SIG-M5 treated with dmso at 0.1 percent for 504 hours (cell line): ENCODE measurements at regions not wholly inside any gene's neighbourhood (a gene's known extent, or its start where the extent isn't known, plus 50 kb on each side); places are given as distances from the start of the nearest gene placed in this dataset.

Experiments used
- DNase-seq: peaks from one replicate; lab custom pipeline; 2025; ENCODE audit not compliant: unreplicated experiment; lab: John Stamatoyannopoulos, UW

DNA sequence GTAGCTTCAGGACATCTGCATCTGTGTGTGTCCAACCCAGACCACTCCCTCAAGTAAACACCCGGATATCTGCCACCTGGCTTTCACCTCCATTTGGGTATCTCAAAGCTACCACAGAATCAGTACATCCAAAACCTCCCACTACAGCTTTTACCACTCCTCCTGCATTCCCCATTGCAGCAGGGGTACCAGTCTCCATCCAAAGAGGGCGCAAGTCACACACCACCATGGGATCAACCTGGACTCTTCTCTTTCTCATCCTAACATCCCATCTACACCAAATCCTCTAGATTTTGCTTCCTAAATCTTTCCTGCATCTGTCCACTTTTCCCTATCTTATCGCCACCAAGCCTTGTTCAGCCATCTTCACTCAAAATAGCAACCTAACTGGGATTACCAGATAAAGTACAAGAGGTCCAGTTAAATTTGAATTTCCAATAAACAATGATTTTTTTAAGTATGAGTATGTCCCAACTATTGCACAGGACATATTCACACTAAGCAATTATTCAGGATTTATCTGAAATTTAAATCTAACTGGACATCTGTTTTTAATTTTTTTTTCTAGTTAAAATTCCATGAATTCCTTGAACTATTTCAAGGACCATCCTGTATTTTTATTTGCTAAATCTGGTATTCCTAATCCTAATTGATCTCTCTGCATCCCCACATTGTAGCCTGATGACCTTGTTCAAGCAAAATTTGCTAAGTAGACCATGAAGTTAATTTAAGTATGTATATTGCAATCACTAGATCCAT, 164.3 kb upstream of the MLN start:
- DNase-seq, result no peak

GRCh38 chr6:33967265-33967767, 163.5 kb upstream of the MLN start:
- DNase-seq, result no peak

GRCh38 chr6:33966536-33966935, 162.7 kb upstream of the MLN start:
- DNase-seq, result no peak

- DNase-seq, result no peak
Observed at GRCh38 chr6:33965766-33966165, 162.0 kb upstream of the MLN start.

DNA sequence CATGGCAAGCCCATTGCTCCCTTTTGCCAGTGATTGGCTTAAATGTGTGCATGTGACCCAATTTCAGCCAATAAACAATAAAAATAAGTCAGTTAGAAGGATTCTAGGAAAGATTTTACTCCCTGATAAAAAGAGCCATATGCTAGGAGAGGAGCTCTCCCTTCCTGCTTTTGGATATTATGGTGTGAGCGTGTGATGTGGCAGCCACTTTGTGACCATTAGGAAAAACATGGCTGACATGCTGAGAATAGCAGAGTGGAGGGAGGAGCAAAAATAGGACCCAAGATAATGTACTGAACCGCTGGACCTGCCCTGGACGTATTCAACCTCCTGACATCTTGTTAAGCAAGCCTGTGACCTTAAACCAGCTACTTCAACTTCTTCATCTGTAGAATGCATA, 160.6 kb upstream of the MLN start:
- no peak for DNase-seq

GRCh38 chr6:33963136-33963750, 159.4 kb upstream of the MLN start:
- DNase-seq, result no peak

DNA sequence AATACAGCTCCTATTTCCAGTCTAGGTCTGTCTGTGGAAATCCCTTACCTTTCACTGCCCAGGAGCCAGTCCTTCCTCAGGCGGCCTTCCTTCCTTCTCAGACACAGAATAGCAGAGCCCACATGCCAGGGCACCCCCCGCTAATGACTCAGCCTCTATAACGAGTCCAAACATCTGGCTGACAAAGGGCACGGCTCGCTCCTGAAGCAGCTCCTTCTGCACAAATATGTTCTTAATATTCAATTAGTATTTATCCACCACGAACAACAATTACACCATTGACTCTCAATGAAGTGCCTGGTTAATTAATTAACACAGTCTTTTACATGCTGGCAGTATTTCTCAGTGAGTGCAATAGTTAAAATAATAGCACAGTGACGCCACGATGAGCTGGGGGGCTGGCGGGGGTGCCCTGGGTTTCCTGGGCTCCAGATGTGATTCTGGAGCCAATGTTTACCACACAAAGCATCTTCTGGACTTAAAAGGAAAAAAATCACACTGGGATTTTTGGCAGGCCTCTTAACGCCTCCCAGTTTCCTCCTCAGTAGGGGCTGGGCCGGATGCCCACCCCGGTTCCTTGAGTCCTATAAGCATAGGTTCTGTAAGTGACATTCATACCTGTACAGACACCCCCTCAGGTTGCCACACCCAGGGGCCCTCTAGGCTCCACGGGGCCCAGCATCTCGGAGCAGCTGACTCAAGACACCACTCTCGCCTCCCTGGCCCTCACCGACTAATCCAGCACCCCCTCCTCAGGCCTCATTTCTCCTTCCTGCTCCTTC, 158.6 kb upstream of the MLN start:
- no peak for DNase-seq

- no peak for DNase-seq
Observed at GRCh38 chr6:33961691-33962090, 157.9 kb upstream of the MLN start.

GRCh38 chr6:33960345-33961313, 156.8 kb upstream of the MLN start:
- no peak for DNase-seq

DNA sequence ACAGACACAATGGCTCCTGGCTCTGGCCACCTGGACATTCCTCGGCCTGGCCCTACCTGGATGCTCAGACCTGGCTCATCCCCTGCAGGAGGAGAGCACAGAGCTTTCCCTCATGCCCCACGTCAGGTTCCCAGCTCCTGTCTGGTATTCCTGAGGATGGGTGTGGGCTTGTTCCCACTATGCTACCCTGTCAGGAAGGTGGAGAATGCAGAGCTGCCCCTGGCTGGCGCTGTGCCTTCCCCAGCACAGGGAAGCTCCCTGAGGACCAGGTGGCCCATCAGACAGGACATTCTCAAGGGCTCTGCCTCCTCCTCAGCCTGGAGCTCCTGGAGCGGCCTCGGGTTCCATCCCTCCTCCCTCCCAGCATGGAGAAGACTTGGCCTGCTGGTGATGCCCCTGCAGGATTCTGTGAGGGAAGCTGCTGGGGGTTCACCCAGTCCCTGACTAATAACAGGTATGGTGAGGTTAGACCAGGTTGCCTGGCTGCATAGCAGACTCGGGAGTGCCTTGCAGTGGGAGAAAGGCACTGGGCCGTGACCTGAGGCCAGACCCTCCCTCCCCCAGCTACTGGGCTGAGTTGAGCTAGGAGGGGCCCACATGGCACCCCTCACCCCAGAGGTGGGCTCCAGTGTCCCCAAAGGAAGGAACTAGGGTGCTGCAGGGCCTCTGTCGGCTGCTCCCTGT, 156.0 kb upstream of the MLN start:
- DNase-seq, result no peak

- DNase-seq, result no peak
Observed at GRCh38 chr6:33959329-33959651, 155.5 kb upstream of the MLN start.

DNA sequence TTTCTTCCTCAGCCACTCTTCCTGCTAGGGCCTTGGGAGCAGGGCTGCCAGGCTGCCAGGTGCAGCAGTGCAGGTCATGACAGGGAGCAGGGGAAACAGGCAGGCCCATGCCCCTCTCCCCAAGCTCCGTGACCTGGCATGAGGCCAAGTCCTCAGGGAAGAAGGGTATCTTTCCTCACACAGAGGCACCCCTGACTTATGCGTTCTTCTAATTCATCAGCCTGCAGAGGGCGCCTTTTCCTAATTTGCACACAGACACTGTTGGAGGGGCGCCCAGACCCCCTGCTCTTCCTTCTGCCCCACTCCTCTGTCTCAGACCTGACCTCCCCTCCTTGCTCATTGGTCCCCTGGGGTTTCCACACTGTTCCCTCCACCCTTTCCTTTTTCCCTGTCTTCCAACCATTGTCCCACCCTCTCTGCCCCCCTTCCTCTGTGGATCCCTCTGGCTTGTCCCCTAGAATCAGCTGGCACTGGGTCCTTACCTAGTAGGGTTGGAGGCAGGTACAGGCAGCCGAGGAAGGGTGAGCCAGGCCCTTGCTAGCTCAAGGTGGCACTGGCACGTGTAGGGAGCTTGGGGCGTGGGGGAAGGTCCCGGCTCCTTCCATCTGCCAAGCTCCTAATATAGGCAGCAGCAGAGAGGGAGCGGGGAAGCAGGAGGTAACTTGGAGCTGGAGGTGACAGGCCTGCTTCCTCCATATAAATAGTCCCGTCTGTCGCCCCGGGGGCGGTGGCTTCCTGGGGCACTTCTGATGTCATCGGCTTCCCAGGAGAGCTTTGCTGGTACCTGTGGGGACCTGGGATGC, 154.9 kb upstream of the MLN start:
- no peak for DNase-seq

DNA sequence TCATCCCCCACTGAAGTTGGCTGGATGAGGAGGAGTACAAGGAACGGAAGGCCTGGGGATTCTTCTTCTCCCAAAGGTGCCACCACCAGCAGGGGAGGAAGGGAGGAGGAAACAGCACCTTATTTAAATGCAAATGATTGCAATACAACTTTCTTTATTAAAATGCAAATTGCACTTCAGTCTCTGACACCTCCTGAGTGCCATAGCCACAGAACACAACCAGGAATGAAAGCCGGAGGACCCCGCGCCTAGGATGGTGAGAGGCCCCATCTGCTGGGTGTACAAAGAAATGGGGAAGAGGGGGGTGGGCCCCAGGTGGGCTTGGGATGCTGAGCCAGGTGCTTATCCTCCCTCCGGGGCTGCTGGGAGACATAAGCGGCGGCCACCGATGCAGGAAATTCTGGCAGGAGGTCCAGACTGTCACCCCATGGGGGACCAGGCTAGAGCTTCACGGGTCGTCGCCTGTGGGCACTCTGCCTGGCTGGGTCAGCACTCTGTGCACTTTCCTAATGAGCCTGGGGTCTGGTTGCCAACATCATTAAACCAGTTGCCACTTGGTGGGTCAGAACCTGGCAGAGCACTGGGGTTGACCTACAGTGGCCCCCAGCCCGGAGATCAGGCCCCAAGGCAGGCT, 154.2 kb upstream of the MLN start:
- no peak for DNase-seq

DNA sequence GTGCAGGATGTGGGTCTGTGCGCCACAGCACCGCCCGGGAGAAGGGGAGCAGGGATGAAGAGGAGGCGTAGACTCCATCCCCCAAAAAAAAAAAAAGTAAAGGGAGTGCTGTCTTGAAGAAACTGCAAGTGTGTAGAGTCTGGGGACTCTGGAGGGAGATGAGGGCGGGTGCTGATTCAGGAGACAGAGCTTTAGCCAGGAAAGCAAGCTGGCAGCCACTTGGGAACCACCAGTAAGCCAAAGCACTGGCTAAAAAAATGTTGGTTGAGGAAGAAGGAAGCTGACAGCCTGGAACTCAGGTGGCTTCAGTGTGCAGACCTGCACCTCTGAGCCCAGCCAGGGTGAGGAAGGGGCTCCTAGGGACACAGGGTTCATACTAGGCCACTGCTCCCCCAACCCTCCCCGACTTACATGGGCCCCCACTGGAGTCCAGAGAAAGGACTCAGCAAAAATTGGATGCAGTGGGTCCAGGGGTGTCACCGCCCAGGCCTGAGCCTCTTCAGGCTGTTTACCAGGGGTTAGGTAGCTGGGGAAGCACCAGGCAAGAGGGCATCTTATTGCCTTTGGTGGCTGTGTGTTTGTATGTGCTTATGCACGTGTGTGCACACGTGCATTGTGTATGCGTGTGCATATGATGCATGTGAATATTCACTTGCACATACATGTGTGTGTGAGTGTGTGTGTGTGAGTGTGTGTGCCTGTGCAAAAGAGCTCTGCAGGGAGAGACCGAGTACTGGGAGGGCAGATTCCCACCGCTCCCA, 153.5 kb upstream of the MLN start:
- no peak for DNase-seq

DNA sequence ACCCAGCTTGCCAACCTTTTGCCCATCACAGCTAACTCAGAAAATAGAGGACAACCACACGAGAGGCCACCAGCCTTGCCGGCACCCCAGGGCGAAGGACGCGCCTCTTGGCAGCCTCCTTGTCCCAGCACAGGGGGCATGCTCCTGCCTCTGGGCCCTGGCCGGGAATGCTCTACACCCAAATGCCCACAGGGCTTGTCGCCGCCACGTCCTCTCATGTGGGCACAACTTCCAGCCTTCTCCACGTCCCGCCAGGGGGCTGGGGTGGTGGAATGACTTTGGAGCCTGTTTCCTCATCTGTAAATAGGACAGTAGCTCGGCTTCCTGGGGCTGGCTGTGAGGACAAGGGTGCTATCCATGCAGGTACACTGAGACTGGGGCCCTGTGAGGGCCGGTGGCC, 152.4 kb upstream of the MLN start:
- no peak for DNase-seq

GRCh38 chr6:33955566-33955965, 151.8 kb upstream of the MLN start:
- no peak for DNase-seq

GRCh38 chr6:33954453-33954852, 150.7 kb upstream of the MLN start:
- DNase-seq, result no peak

- no peak for DNase-seq
Observed at GRCh38 chr6:33953171-33953570, 149.4 kb upstream of the MLN start.
